ENCODE measurements at regions not wholly inside any gene's neighbourhood (a gene's known extent, or its start where the extent isn't known, plus 50 kb on each side); places are given as distances from the start of the nearest gene placed in this dataset.
"Not testable (repeated sequence)": the region's sequence is repeated elsewhere in the genome, so short reads cannot be mapped to it uniquely, and the experiment has no call there.

- Histone ChIP-seq H3K9me3 (no peaks in the 10 kb centered on the region), H3K27me3 (no peaks in the 10 kb centered on the region), H3K27ac (no peak overlapping the region), H3K4me3 (no peak overlapping the region), H3K36me3 (ENCODE audit: low read depth, missing control alignments) (no peaks in the 10 kb centered on the region), H3K4me1 (no peaks in the 10 kb centered on the region)
- intact Hi-C loops (cut with DNase I; ENCODE audit: low total_unique reads), result no loop called here
- DNase-seq, result no peak
- TF ChIP-seq POLR2A (IDR thresholded peaks at IDR 0.05) (no peak), CTCF (IDR thresholded peaks at IDR 0.05) (no peak)
- WGBS, 2 donors, result 96 to 100% methylated on average over 2 of the region's 2 CpGs
Measured at GRCh38 chr2:149701241-149701640, 113.7 kb upstream of the MMADHC start.

- H3K36me3 ChIP-seq (ENCODE audit: low read depth, missing control alignments), result no peaks in the 10 kb centered on the region
- no peak overlapping the region for H3K27ac ChIP-seq
- TF ChIP-seq CTCF (IDR thresholded peaks at IDR 0.05), result no peak
- DNase-seq, result no peak
- H3K9me3 ChIP-seq, result no peaks in the 10 kb centered on the region
- no peaks in the 10 kb centered on the region for H3K27me3 ChIP-seq
- intact Hi-C loops (cut with DNase I; ENCODE audit: low total_unique reads), result no loop called here
- H3K4me3 ChIP-seq, result no peak overlapping the region
- WGBS, 2 donors, result 74 to 89% methylated on average over 3 of the region's 3 CpGs
- no peaks in the 10 kb centered on the region for H3K4me1 ChIP-seq
Measured at GRCh38 chr2:149692961-149693396, 105.4 kb upstream of the MMADHC start.

GRCh38 chr2:149690825-149691224, 103.2 kb upstream of the MMADHC start:
- H3K36me3 ChIP-seq (ENCODE audit: low read depth, missing control alignments), result no peaks in the 10 kb centered on the region
- 77 to 98% methylated on average over 2 of the region's 2 CpGs for WGBS, 2 donors
- H3K4me1 ChIP-seq, result no peaks in the 10 kb centered on the region
- H3K4me3 ChIP-seq, result no peak overlapping the region
- DNase-seq, result no peak
- TF ChIP-seq POLR2A (IDR thresholded peaks at IDR 0.05) (no peak), CTCF (IDR thresholded peaks at IDR 0.05) (no peak)
- H3K27me3 ChIP-seq, result no peaks in the 10 kb centered on the region
- H3K9me3 ChIP-seq, result no peaks in the 10 kb centered on the region
- no peak overlapping the region for H3K27ac ChIP-seq
- intact Hi-C loops (cut with DNase I; ENCODE audit: low total_unique reads), result no loop called here

- no peaks in the 10 kb centered on the region for H3K4me1 ChIP-seq
- no peak overlapping the region for H3K4me3 ChIP-seq
- intact Hi-C loops (cut with DNase I; ENCODE audit: low total_unique reads), result no loop called here
- TF ChIP-seq POLR2A (IDR thresholded peaks at IDR 0.05) (no peak), CTCF (IDR thresholded peaks at IDR 0.05) (no peak)
- H3K36me3 ChIP-seq (ENCODE audit: low read depth, missing control alignments), result no peaks in the 10 kb centered on the region
- no peak overlapping the region for H3K27ac ChIP-seq
- WGBS, 2 donors, result 88 to 89% methylated on average over 2 of the region's 2 CpGs
- H3K9me3 ChIP-seq, result no peaks in the 10 kb centered on the region
- DNase-seq, result no peak
- H3K27me3 ChIP-seq, result no peaks in the 10 kb centered on the region
Measured at GRCh38 chr2:149687052-149687427, 99.5 kb upstream of the MMADHC start.

- intact Hi-C loops (cut with DNase I; ENCODE audit: low total_unique reads), result no loop called here
- WGBS, 2 donors, result 78 to 82% methylated on average over 6 of the region's 6 CpGs
Measured at GRCh38 chr2:149686136-149687051, 98.8 kb upstream of the MMADHC start.

GRCh38 chr2:149685401-149685800, 97.8 kb upstream of the MMADHC start:
- H3K4me3 ChIP-seq; H3K27ac ChIP-seq; H3K27me3 ChIP-seq; H3K36me3 ChIP-seq (ENCODE audit: low read depth, missing control alignments); intact Hi-C loops (cut with DNase I; ENCODE audit: low total_unique reads); H3K9me3 ChIP-seq; DNase-seq; H3K4me1 ChIP-seq: not testable (repeated sequence)
- 96 to 97% methylated on average over 4 of the region's 4 CpGs for WGBS, 2 donors

More at GRCh38 chr2:149686136-149687051, 98.8 kb upstream of the MMADHC start:
- Histone ChIP-seq H3K27ac (no peak overlapping the region), H3K4me3 (no peak overlapping the region), H3K36me3 (ENCODE audit: low read depth, missing control alignments) (no peaks in the 10 kb centered on the region), H3K9me3 (no peaks in the 10 kb centered on the region), H3K4me1 (no peaks in the 10 kb centered on the region), H3K27me3 (no peaks in the 10 kb centered on the region)
- DNase-seq, result no peak
- TF ChIP-seq CTCF (IDR thresholded peaks at IDR 0.05) (no peak), POLR2A (IDR thresholded peaks at IDR 0.05) (no peak)
